Neural cell (in vitro differentiated cells): ENCODE measurements at regions not wholly inside any gene's neighbourhood (a gene's known extent, or its start where the extent isn't known, plus 50 kb on each side); places are given as distances from the start of the nearest gene placed in this dataset.

Experiments
- H2AFZ ChIP-seq: fragments of 200-600, 300-800 bp; sonication (generic), shearing (Covaris generic); 2 replicates; pipeline ENCODE4 v1.6.0; 2014; ENCODE audit warnings: low read depth, mild to moderate bottlenecking, antibody characterized with exemption, low read length, moderate library complexity
- H3F3A ChIP-seq: fragments of 200-600 bp; shearing (Covaris generic); 2 replicates; pipeline ENCODE4 v1.6.1; 2016; ENCODE audit warnings: mild to moderate bottlenecking, moderate library complexity, mixed read lengths, antibody characterized with exemption, low read length; ENCODE audit not compliant: insufficient read depth, poor library complexity, severe bottlenecking
- H3K27ac ChIP-seq: fragments of 200-600, 300-800 bp; sonication (generic), shearing (Covaris generic); 2 replicates; pipeline ENCODE4 v1.5.1; 2014; ENCODE audit warnings: mild to moderate bottlenecking, low read length, moderate library complexity
- H3K27me3 ChIP-seq: fragments of 300-800, 200-600 bp; sonication (generic), shearing (Covaris generic); 2 replicates; pipeline ENCODE4 v1.6.0; 2014; ENCODE audit warnings: mild to moderate bottlenecking, low read depth, low read length, moderate library complexity; ENCODE audit not compliant: insufficient read depth
- H3K36me3 ChIP-seq: fragments of 300-800, 200-600 bp; sonication (generic), shearing (Covaris generic); 2 replicates; pipeline ENCODE4 v1.5.1; 2014; ENCODE audit warnings: mild to moderate bottlenecking, antibody characterized with exemption, low read length, moderate library complexity; ENCODE audit not compliant: insufficient read depth
- H3K4me2 ChIP-seq: fragments of 300-800, 200-600 bp; sonication (generic), shearing (Covaris generic); 2 replicates; pipeline ENCODE4 v1.6.0; 2014; ENCODE audit warnings: mild to moderate bottlenecking, low read length
- H3K4me3 ChIP-seq: fragments of 300-800, 200-600 bp; sonication (generic), shearing (Covaris generic); 2 replicates; pipeline ENCODE4 v1.5.1; 2014; ENCODE audit warnings: mild to moderate bottlenecking, low read length, moderate library complexity
- H3K79me2 ChIP-seq: fragments of 200-600 bp; shearing (Covaris generic); replicated peaks from 2 replicates; pipeline ENCODE4 v1.6.0; 2014; ENCODE audit warnings: mild to moderate bottlenecking, low read length, moderate library complexity; ENCODE audit not compliant: insufficient read depth
- H3K9ac ChIP-seq: fragments of 300-800, 200-600 bp; sonication (generic), shearing (Covaris generic); 2 replicates; pipeline ENCODE4 v1.6.1; 2016; ENCODE audit warnings: mild to moderate bottlenecking, low read length, mixed read lengths
- H3K9me2 ChIP-seq: fragments of 200-600 bp; shearing (Covaris generic); 2 replicates; pipeline ENCODE4 v1.6.1; 2016; ENCODE audit warnings: mild to moderate bottlenecking, low read length, mixed read lengths; ENCODE audit not compliant: insufficient read depth
- H3K9me3 ChIP-seq: fragments of 200-600, 300-800 bp; sonication (generic), shearing (Covaris generic); 2 replicates; pipeline ENCODE4 v1.6.1; 2016; ENCODE audit warnings: mild to moderate bottlenecking, mixed run types, low read length, moderate library complexity, mixed read lengths
- H4K20me1 ChIP-seq: fragments of 200-600 bp; shearing (Covaris generic); 2 replicates; pipeline ENCODE4 v1.6.1; 2016; ENCODE audit warnings: mild to moderate bottlenecking, mixed run types; ENCODE audit not compliant: insufficient read depth
- CTCF ChIP-seq: fragments of 450-650 bp; IDR thresholded peaks from 2 replicates; pipeline ENCODE4 v1.5.1; 2014; ENCODE audit warnings: antibody characterized with exemption, mild to moderate bottlenecking, moderate library complexity; ENCODE audit not compliant: poor library complexity, severe bottlenecking
- EP300 ChIP-seq: fragments of 450-650 bp; conservative IDR thresholded peaks from 2 replicates; pipeline ENCODE4 v1.6.1; 2014; ENCODE audit warnings: antibody characterized with exemption, mild to moderate bottlenecking, moderate library complexity; ENCODE audit not compliant: poor library complexity, severe bottlenecking
- EZH2 ChIP-seq: fragments of 200-600, 300-800 bp; shearing (Covaris generic), sonication (generic); IDR thresholded peaks from 2 replicates; pipeline ENCODE4 v1.6.1; 2014; ENCODE audit warnings: antibody characterized with exemption, low read length, borderline replicate concordance, mild to moderate bottlenecking; ENCODE audit not compliant: insufficient read depth, poor library complexity, severe bottlenecking
- MXI1 ChIP-seq: fragments of 450-650 bp; conservative IDR thresholded peaks from 2 replicates; pipeline ENCODE4 v1.6.1; 2014; ENCODE audit warnings: antibody characterized with exemption, mild to moderate bottlenecking; ENCODE audit not compliant: poor library complexity, severe bottlenecking
- POLR2AphosphoS5 ChIP-seq: IDR thresholded peaks from 2 replicates; pipeline ENCODE4 v1.6.1; 2012
- RAD21 ChIP-seq: fragments of 450-650 bp; conservative IDR thresholded peaks from 2 replicates; pipeline ENCODE4 v1.6.1; 2014; ENCODE audit warnings: antibody characterized with exemption, mild to moderate bottlenecking, moderate library complexity
- REST ChIP-seq: IDR thresholded peaks from 2 replicates; pipeline ENCODE4 v1.6.1; 2012; ENCODE audit warnings: borderline replicate concordance
- SMC3 ChIP-seq: fragments of 450-650 bp; conservative IDR thresholded peaks from 2 replicates; pipeline ENCODE4 v1.6.1; 2014; ENCODE audit warnings: antibody characterized with exemption, mild to moderate bottlenecking, moderate library complexity; ENCODE audit not compliant: poor library complexity
- TAF1 ChIP-seq: IDR thresholded peaks from 2 replicates; pipeline ENCODE4 v1.6.1; 2012; ENCODE audit warnings: low read depth

- Histone ChIP-seq H3K79me2 (no peaks in the 10 kb centered on the region), H3K27ac (no peak overlapping the region), H3K9me2 (no peaks in the 10 kb centered on the region), H3K4me2 (no peak overlapping the region), H3K36me3 (no peaks in the 10 kb centered on the region), H3K27me3 (no peaks in the 10 kb centered on the region), H2AFZ (no peak overlapping the region), H3K4me3 (no peak overlapping the region), H3K9ac (no peak overlapping the region), H3F3A (no peaks in the 10 kb centered on the region), H4K20me1 (no peaks in the 10 kb centered on the region), H3K9me3 (no peaks in the 10 kb centered on the region)
- no peak for TF ChIP-seq TAF1
- TF ChIP-seq EP300 = no peak
- TF ChIP-seq CTCF = no peak
Observed at GRCh38 chr3:187909866-187910265, 164.6 kb upstream of the BCL6 start.

DNA sequence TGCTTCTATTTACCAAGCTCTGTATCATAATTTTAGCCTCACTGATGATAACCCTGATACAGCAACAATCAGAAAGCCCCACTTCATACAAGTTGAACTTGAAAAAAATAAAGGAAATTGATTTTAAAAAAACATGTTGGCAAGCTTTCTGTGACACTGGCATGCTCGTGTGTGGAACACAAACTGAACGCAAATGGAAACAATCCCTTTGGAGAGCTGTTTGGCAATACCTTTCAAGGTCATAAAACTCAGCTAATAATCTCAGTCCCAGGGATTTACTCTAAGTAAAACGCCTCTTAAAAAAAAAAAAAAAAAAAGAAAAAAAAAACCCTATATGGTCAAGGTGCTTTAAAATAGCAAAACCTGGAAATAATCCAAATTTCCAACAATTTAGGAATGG lies 166.7 kb upstream of the BCL6 start:
- no peaks in the 10 kb centered on the region for H4K20me1 ChIP-seq
- no peak for TF ChIP-seq POLR2AphosphoS5
- TF ChIP-seq SMC3 = no peak
- no peak for TF ChIP-seq EP300
- no peak for TF ChIP-seq CTCF
- TF ChIP-seq TAF1 = no peak
- no peak for TF ChIP-seq MXI1
- no peak for TF ChIP-seq REST
- no peak for TF ChIP-seq RAD21
- no peak for TF ChIP-seq EZH2
- no peak overlapping the region for H3K4me2 ChIP-seq
- H3K36me3 ChIP-seq = no peaks in the 10 kb centered on the region
- H2AFZ ChIP-seq = no peak overlapping the region
- H3K79me2 ChIP-seq = no peaks in the 10 kb centered on the region
- H3K9me3 ChIP-seq = no peaks in the 10 kb centered on the region
- no peak overlapping the region for H3K9ac ChIP-seq
- H3K27ac ChIP-seq = no peak overlapping the region
- no peaks in the 10 kb centered on the region for H3K27me3 ChIP-seq
- H3K9me2 ChIP-seq = no peaks in the 10 kb centered on the region
- H3F3A ChIP-seq = no peaks in the 10 kb centered on the region
- H3K4me3 ChIP-seq = no peak overlapping the region
